MM.1S (cell line): ENCODE measurements at regions not wholly inside any gene's neighbourhood (a gene's known extent, or its start where the extent isn't known, plus 50 kb on each side); places are given as distances from the start of the nearest gene placed in this dataset.

Source experiments
- EZH2 ChIP-seq: fragments of 300-600 bp; sonication (generic); optimal IDR thresholded peaks from 2 replicates; pipeline ENCODE3; 2017; ENCODE audit warnings: low read depth, mild to moderate bottlenecking, antibody characterized with exemption, low read length, mixed read lengths
- EZH2phosphoT487 ChIP-seq: fragments of 300-600 bp; sonication (generic); IDR thresholded peaks from 2 replicates; pipeline ENCODE4 v1.6.1; 2018; ENCODE audit warnings: antibody characterized with exemption, low read length
- TF ChIP-seq, protein P1 (sequence below): fragments of 300-600 bp; sonication (generic); IDR thresholded peaks from 2 replicates; pipeline ENCODE4 v1.5.1; 2016; ENCODE audit warnings: antibody characterized with exemption, low read length, mixed read lengths

DNA sequence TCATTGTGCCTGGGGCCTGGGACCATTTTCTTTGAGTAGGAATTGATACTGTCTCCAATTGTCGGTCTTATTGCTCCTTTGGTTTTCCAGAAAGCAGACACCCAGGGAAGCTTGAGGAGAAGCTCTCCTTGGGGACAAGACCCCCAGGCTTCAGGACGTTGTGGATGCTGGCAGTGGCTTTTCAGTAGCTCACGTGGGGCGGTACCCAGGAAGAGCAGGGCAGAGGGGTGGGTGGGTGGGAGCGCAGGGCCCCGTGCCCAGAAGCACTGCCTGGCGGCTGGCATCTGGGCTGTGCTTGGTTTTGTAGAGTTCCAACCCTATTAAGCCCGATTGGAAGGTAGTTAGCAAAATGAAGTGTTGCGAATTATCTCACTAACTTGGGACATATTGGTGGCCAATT is 374.2 kb upstream of the IRX1 start:
- TF ChIP-seq, protein P1, sequence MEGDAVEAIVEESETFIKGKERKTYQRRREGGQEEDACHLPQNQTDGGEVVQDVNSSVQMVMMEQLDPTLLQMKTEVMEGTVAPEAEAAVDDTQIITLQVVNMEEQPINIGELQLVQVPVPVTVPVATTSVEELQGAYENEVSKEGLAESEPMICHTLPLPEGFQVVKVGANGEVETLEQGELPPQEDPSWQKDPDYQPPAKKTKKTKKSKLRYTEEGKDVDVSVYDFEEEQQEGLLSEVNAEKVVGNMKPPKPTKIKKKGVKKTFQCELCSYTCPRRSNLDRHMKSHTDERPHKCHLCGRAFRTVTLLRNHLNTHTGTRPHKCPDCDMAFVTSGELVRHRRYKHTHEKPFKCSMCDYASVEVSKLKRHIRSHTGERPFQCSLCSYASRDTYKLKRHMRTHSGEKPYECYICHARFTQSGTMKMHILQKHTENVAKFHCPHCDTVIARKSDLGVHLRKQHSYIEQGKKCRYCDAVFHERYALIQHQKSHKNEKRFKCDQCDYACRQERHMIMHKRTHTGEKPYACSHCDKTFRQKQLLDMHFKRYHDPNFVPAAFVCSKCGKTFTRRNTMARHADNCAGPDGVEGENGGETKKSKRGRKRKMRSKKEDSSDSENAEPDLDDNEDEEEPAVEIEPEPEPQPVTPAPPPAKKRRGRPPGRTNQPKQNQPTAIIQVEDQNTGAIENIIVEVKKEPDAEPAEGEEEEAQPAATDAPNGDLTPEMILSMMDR: no peak
- no peak for TF ChIP-seq EZH2phosphoT487
- no peak for TF ChIP-seq EZH2
